H1 (cell line): ENCODE measurements at regions not wholly inside any gene's neighbourhood (a gene's known extent, or its start where the extent isn't known, plus 50 kb on each side); places are given as distances from the start of the nearest gene placed in this dataset.

Experiments
- CTCF ChIA-PET: fragments of 300-600 bp; sonication (Branson Sonifier 250); formaldehyde crosslinking; loops from one replicate; lab custom pipeline; 2021; ENCODE audit not compliant: partially characterized antibody; lab: Charles Lee
- POLR2A ChIA-PET: fragments of 300-600 bp; sonication (Branson Sonifier 250); formaldehyde crosslinking; loops from one replicate; lab custom pipeline; 2021; ENCODE audit warnings: inconsistent platforms; ENCODE audit not compliant: partially characterized antibody; lab: Charles Lee
- DNase-seq, 2 experiments: peaks; one replicate each; pipeline versions ENCODE4 v3.0.0 to v3.0.0-alpha.2; 2010 to 2022; ENCODE audit warnings: low spot score in 2 of 2, low read depth in 1 of 2, mixed read lengths in 1 of 2
- FAIRE-seq: peaks from 2 replicates; lab custom pipeline; 2011; peaks lifted over from hg19 to GRCh38; lab: Jason Lieb, UNC
- H2AFZ ChIP-seq: 2 replicates; pipeline ENCODE4 v1.8.1; 2012; ENCODE audit warnings: low read length, inconsistent platforms
- H2AK5ac ChIP-seq: 2 replicates; pipeline ENCODE4 v1.6.1; 2013; ENCODE audit warnings: low read depth, low read length
- H2BK120ac ChIP-seq: replicated peaks from 2 replicates; pipeline ENCODE3; 2013; ENCODE audit warnings: low read depth, low read length, inconsistent platforms
- H2BK12ac ChIP-seq: 2 replicates; pipeline ENCODE4 v1.6.1; 2013; ENCODE audit warnings: low read depth, low read length
- H2BK15ac ChIP-seq: 2 replicates; pipeline ENCODE4 v1.6.1; 2013; ENCODE audit warnings: low read length
- H2BK20ac ChIP-seq: 2 replicates; pipeline ENCODE4 v1.6.1; 2013; ENCODE audit warnings: low read length
- H2BK5ac ChIP-seq: 2 replicates; pipeline ENCODE4 v1.6.1; 2013; ENCODE audit warnings: low read depth, low read length
- H3K14ac ChIP-seq: 2 replicates; pipeline ENCODE4 v1.6.1; 2013; ENCODE audit warnings: inconsistent platforms; ENCODE audit not compliant: insufficient read length
- H3K18ac ChIP-seq: 2 replicates; pipeline ENCODE4 v1.6.1; 2013; ENCODE audit warnings: low read length; ENCODE audit errors: extremely low read depth
- H3K23ac ChIP-seq: 2 replicates; pipeline ENCODE4 v1.6.1; 2013; ENCODE audit warnings: inconsistent platforms; ENCODE audit not compliant: insufficient read length
- H3K23me2 ChIP-seq: 2 replicates; pipeline ENCODE4 v1.6.1; 2013; ENCODE audit warnings: low read depth, low read length
- H3K27ac ChIP-seq: 2 replicates; pipeline ENCODE4 v1.6.1; 2011; ENCODE audit warnings: low read depth, low read length, inconsistent platforms
- H3K27me3 ChIP-seq, 4 experiments: replicated peaks in 1 of 4; 1 replicate in 1 of 4; 2 replicates in 3 of 4; pipeline versions ENCODE4 v1.6.1 to v1.8.1; 2011 to 2013; ENCODE audit warnings: low read length in 3 of 4, mild to moderate bottlenecking in 3 of 4, inconsistent platforms in 2 of 4, mixed read lengths in 2 of 4, moderate library complexity in 1 of 4; ENCODE audit not compliant: control insufficient read depth in 3 of 4, insufficient read depth in 3 of 4; ENCODE audit errors: extremely low read depth in 1 of 4
- H3K36me3 ChIP-seq, 4 experiments: 2 replicates each; pipeline versions ENCODE4 v1.6.1 to v1.8.1; 2011 to 2013; ENCODE audit warnings: mild to moderate bottlenecking in 4 of 4, low read length in 3 of 4, moderate library complexity in 2 of 4, control low read depth in 1 of 4, inconsistent platforms in 1 of 4; ENCODE audit not compliant: insufficient read depth in 4 of 4, control insufficient read depth in 2 of 4
- H3K4ac ChIP-seq: replicated peaks from 2 replicates; pipeline ENCODE3; 2013; ENCODE audit warnings: low read length, low read depth, mixed read lengths, inconsistent platforms; ENCODE audit not compliant: insufficient read length
- H3K4me1 ChIP-seq, 4 experiments: replicated peaks in 1 of 4; 1 replicate in 1 of 4; 2 replicates in 3 of 4; pipeline versions ENCODE4 v1.6.1 to v1.8.1; 2011 to 2013; ENCODE audit warnings: low read length in 3 of 4, inconsistent platforms in 2 of 4, mixed read lengths in 1 of 4; ENCODE audit not compliant: insufficient read depth in 4 of 4, control insufficient read depth in 3 of 4
- H3K4me2 ChIP-seq, 2 experiments: 2 replicates each; pipeline versions ENCODE4 v1.6.1 to v1.8.1; 2011 to 2013; ENCODE audit warnings: low read depth in 2 of 2, low read length in 2 of 2, control low read depth in 1 of 2, inconsistent platforms in 1 of 2, mild to moderate bottlenecking in 1 of 2; ENCODE audit not compliant: insufficient read depth in 1 of 2
- H3K4me3 ChIP-seq, 4 experiments: fragments of 200-600, 300-600 bp in 1 of 4; sonication (generic), shearing (Covaris generic), sonication (Bioruptor Twin) in 1 of 4; 2 replicates each; pipeline versions ENCODE4 v1.5.1 to v1.8.1; 2011 to 2016; ENCODE audit warnings: low read length in 4 of 4, low read depth in 3 of 4, control low read depth in 2 of 4, inconsistent platforms in 2 of 4, mild to moderate bottlenecking in 2 of 4, mixed read lengths in 1 of 4, moderate library complexity in 1 of 4; ENCODE audit not compliant: insufficient read depth in 2 of 4; ENCODE audit errors: extremely low read depth in 1 of 4
- H3K56ac ChIP-seq: replicated peaks from 2 replicates; pipeline ENCODE3; 2013; ENCODE audit warnings: low read depth, mild to moderate bottlenecking, mixed read lengths, low read length, inconsistent platforms; ENCODE audit not compliant: insufficient read length
- H3K79me1 ChIP-seq: 2 replicates; pipeline ENCODE4 v1.6.1; 2013; ENCODE audit warnings: low read depth, low read length, control low read depth
- H3K79me2 ChIP-seq, 2 experiments: 2 replicates each; pipeline versions ENCODE4 v1.6.1 to v1.8.1; 2012 to 2013; ENCODE audit warnings: low read length in 2 of 2, mild to moderate bottlenecking in 2 of 2, inconsistent platforms in 1 of 2; ENCODE audit not compliant: insufficient read depth in 2 of 2, control insufficient read depth in 1 of 2
- H3K9ac ChIP-seq, 4 experiments: replicated peaks in 1 of 4; 1 replicate in 1 of 4; 2 replicates in 3 of 4; pipeline versions ENCODE4 v1.6.1 to v1.8.1; 2011 to 2013; ENCODE audit warnings: low read depth in 3 of 4, low read length in 3 of 4, control low read depth in 2 of 4, mild to moderate bottlenecking in 2 of 4, moderate library complexity in 2 of 4, inconsistent platforms in 1 of 4; ENCODE audit errors: extremely low read depth in 1 of 4
- H3K9me3 ChIP-seq, 2 experiments: 2 replicates each; pipeline versions ENCODE4 v1.6.1 to v1.8.1; 2012 to 2013; ENCODE audit warnings: mild to moderate bottlenecking in 2 of 2, moderate library complexity in 2 of 2, control low read depth in 1 of 2, inconsistent platforms in 1 of 2, low read depth in 1 of 2, low read length in 1 of 2, mixed read lengths in 1 of 2; ENCODE audit not compliant: insufficient read depth in 2 of 2
- H4K20me1 ChIP-seq, 2 experiments: replicated peaks in 1 of 2; 2 replicates each; pipeline versions ENCODE3 to v1.8.1; 2011 to 2013; ENCODE audit warnings: inconsistent platforms in 2 of 2, low read length in 2 of 2, mild to moderate bottlenecking in 1 of 2; ENCODE audit not compliant: insufficient read depth in 2 of 2, control insufficient read depth in 1 of 2
- H4K5ac ChIP-seq: 2 replicates; pipeline ENCODE4 v1.6.1; 2013; ENCODE audit warnings: low read length, low read depth, mixed read lengths, inconsistent platforms; ENCODE audit not compliant: insufficient read length
- H4K8ac ChIP-seq: 2 replicates; pipeline ENCODE4 v1.8.0; 2013; ENCODE audit warnings: mild to moderate bottlenecking, moderate library complexity, low read length, inconsistent platforms; ENCODE audit not compliant: insufficient read depth; ENCODE audit errors: extremely low read depth
- H4K91ac ChIP-seq: replicated peaks from 2 replicates; pipeline ENCODE3; 2013; ENCODE audit warnings: low read length, mixed read lengths, inconsistent platforms; ENCODE audit not compliant: insufficient read length
- CHD1 ChIP-seq: IDR thresholded peaks from 2 replicates; pipeline ENCODE4 v1.6.1; 2012; ENCODE audit warnings: low read depth, low read length, improper control_type of control experiment
- NRF1 ChIP-seq: IDR thresholded peaks from 2 replicates; pipeline ENCODE4 v1.6.1; 2011; ENCODE audit warnings: mild to moderate bottlenecking, low read depth, low read length, improper control_type of control experiment
- RFX5 ChIP-seq: IDR thresholded peaks from 2 replicates; pipeline ENCODE4 v1.6.1; 2011; ENCODE audit warnings: low read depth, low read length, improper control_type of control experiment, borderline replicate concordance
- SIN3A ChIP-seq, 2 experiments: IDR thresholded peaks in 1 of 2; conservative IDR thresholded peaks in 1 of 2; 2 replicates each; pipeline ENCODE4 v1.6.1; 2011 to 2012; ENCODE audit warnings: low read length in 2 of 2, improper control_type of control experiment in 1 of 2, low read depth in 1 of 2, mild to moderate bottlenecking in 1 of 2
- whole genome bisulfite sequencing, 2 experiments: shearing (Covaris generic) in 1 of 2; methylation state at CpG; one replicate each; pipeline versions ENCODE4 v1.1.6 to v1.1.7; 2013 to 2015; ENCODE audit warnings: low lambda C conversion rate in 2 of 2, mixed read lengths in 2 of 2, inconsistent platforms in 1 of 2, low coverage in 1 of 2, missing lambda C conversion rate in 1 of 2; ENCODE audit not compliant: insufficient replicate concordance in 2 of 2, insufficient coverage in 1 of 2, insufficient read length in 1 of 2; ENCODE audit errors: extremely low coverage in 1 of 2, missing lambda C conversion rate in 1 of 2; 5-methylcytosine and 5-hydroxymethylcytosine counted together

DNA sequence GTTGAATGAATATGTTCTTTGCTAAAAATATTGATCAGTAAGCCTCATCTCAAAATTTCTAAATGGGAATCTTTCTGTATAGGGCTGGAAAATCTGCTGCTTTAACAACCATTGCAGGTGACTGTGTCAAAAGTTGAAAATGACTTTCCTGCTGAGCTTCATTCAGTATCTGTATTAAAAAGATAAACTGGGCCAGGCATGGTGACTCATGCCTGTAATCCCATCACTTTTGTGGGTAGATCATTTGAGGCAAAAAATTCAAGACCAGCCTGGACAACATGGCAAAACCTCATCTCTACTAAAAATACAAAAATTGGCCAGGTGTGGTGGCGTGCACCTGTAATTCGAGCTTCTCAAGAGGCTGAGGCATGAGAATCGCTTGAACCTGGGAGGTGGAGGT lies 213.7 kb upstream of the SYT10 start:
- Histone ChIP-seq H3K27me3 (no peaks in the 10 kb centered on the region), H3K36me3 (peaks cover 0 to 23% (median 9%) of the 10 kb centered on the region in 4 experiments; a peak in 3 of 8 replicates), H3K4me3 (no peak overlapping the region), H3K9ac (no peak overlapping the region), H3K79me1 (no peaks in the 10 kb centered on the region), H3K27ac (no peak overlapping the region), H3K23me2 (no peaks in the 10 kb centered on the region), H3K4ac (no peak overlapping the region), H2AFZ (no peak overlapping the region), H4K8ac (no peak overlapping the region), H3K4me2 (no peak overlapping the region), H3K14ac (no peak overlapping the region), H3K23ac (no peak overlapping the region), H4K5ac (no peak overlapping the region), H3K4me1 (no peaks in the 10 kb centered on the region; a peak in 1 of 7 replicates), H3K56ac (no peak overlapping the region), H2BK5ac (no peak overlapping the region), H3K79me2 (no peaks in the 10 kb centered on the region), H2BK12ac (no peak overlapping the region), H4K91ac (no peak overlapping the region), H2AK5ac (no peak overlapping the region), H2BK15ac (no peak overlapping the region), H4K20me1 (no peaks in the 10 kb centered on the region), H3K9me3 (peaks cover 23 to 30% of the 10 kb centered on the region in 2 experiments), H2BK20ac (no peak overlapping the region), H2BK120ac (no peak overlapping the region), H3K18ac (no peak overlapping the region)
- 100% methylated on average over 2 of the region's 3 CpGs; no CpG with 5 or more reads in 1 of the 2 experiments for WGBS, 2 experiments
- ChIA-PET CTCF (no interaction called here), POLR2A (no interaction called here)
- no peak for DNase-seq
- FAIRE-seq = no peak
- TF ChIP-seq NRF1 = no peak
- TF ChIP-seq SIN3A (conservative IDR thresholded peaks at IDR 0.05 in 1 of 2, IDR thresholded peaks at IDR 0.05 in 1 of 2; ENCODE audit: low read depth in 1 of 2, low read length in 2 of 2) = no peak
- TF ChIP-seq RFX5 = no peak
- TF ChIP-seq CHD1 = no peak
